GM12874 (cell line): ENCODE measurements at regions not wholly inside any gene's neighbourhood (a gene's known extent, or its start where the extent isn't known, plus 50 kb on each side); places are given as distances from the start of the nearest gene placed in this dataset.

Source experiments
- TF ChIP-seq, protein P1 (sequence below): IDR thresholded peaks from 2 replicates; pipeline ENCODE4 v1.5.1; 2011; ENCODE audit warnings: low read depth, mild to moderate bottlenecking, control low read depth, low read length, moderate library complexity; ENCODE audit not compliant: insufficient read depth

DNA sequence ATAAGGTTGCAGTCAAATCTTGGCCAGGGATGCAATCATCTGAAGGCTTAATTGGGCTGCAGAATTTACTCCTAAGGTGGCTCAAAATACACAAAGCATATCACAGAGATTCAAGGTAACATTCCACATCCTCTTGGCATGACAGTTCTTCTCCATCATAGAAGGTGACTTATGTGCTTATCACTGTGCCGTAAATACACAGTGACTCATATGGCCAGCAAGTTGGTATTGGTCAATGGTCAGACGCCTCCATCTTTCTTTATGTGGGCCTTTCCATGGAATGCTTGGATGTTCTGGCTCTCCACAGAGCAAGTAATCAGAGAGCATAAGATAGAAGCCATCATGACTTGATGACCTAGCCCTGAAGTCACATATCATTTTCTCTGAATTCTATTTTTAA lies 168.8 kb upstream of the ST8SIA2 start:
- TF ChIP-seq, protein P1, sequence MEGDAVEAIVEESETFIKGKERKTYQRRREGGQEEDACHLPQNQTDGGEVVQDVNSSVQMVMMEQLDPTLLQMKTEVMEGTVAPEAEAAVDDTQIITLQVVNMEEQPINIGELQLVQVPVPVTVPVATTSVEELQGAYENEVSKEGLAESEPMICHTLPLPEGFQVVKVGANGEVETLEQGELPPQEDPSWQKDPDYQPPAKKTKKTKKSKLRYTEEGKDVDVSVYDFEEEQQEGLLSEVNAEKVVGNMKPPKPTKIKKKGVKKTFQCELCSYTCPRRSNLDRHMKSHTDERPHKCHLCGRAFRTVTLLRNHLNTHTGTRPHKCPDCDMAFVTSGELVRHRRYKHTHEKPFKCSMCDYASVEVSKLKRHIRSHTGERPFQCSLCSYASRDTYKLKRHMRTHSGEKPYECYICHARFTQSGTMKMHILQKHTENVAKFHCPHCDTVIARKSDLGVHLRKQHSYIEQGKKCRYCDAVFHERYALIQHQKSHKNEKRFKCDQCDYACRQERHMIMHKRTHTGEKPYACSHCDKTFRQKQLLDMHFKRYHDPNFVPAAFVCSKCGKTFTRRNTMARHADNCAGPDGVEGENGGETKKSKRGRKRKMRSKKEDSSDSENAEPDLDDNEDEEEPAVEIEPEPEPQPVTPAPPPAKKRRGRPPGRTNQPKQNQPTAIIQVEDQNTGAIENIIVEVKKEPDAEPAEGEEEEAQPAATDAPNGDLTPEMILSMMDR, result no peak

DNA sequence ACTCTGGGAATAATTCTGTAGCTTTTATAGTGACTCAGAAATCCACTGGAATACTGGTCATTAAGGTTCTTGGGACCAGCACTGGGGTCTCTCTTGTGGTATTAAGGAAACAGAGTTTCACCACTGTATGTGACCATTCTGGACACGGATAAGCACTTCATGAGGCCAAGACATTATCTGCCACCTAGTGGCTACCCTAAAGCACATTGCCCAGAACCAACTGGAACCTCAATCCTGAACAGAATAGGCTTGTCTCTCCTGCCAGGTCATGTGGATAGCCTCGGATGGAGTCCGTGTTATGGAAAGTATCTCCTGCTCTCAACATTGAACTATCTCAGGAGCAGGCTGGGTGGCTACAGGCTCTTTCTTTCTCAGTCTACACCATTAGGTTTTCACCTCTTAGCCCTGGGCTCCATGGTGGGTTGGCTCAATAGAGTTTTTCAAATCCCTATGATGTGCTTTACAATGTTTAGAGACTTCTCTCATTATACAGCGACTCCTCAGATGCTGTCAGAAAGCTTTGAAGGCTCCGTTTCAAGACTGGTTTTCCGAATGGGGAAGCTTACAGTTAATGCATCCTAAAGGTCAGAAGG lies 167.6 kb upstream of the ST8SIA2 start:
- TF ChIP-seq, protein P1, result peak; percentile 53

DNA sequence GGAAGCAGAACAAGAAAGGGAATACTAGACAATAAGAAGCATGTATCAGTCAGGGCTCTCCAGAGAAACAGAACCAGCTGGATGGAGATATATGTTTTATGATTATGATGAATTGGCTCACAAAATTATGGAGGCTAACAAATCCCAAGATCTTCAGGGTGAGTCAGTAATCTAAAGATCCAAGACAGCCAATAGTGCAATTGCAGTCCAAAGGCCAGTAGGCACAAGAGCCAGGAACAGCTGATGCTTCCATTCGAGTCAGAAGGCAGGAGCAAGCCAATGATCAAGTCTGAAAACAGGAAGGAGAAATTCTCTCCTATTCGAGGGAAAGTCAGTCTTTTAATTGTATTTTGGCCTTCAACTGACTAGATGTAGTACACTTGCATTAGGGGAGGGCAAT lies 164.9 kb upstream of the ST8SIA2 start:
- TF ChIP-seq, protein P1, result no peak

DNA sequence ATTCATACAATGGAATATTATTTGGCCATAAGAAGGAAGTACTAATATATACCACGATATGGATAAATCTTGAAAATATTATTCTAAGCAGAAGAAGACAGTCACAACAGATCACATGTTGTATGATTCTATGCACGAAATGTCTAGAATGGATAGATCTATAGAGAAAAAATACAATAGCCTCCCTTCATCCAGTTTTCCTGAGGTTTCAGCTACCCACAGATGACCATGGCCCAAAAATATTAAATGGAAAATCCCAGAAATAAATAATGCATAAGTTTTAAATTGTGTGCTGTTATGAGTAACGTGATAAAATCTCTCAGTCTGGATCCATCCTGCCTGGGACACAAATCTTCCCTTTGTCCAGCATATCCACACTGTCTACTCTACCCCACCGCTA lies 162.2 kb upstream of the ST8SIA2 start:
- TF ChIP-seq, protein P1, result no peak

DNA sequence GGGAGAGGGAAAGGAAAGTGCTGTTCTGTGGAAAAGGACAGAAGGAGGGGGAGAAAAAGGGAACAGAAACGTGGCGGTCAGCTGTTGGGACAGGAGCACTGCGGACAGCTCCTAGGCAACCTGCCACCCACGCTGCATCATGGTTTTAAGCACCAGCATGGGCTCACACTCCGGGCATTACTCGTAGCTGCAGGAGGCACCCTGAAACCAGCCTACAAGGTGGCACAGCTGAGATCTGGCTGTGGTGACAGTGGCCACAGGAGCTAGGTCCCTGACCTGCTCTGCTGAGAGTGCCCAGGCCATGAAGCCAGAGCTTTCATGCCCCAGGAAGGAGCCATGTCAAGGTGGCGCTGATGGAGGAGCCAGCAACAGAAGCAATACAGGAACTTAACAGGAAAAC lies 161.4 kb upstream of the ST8SIA2 start:
- TF ChIP-seq, protein P1, result no peak

DNA sequence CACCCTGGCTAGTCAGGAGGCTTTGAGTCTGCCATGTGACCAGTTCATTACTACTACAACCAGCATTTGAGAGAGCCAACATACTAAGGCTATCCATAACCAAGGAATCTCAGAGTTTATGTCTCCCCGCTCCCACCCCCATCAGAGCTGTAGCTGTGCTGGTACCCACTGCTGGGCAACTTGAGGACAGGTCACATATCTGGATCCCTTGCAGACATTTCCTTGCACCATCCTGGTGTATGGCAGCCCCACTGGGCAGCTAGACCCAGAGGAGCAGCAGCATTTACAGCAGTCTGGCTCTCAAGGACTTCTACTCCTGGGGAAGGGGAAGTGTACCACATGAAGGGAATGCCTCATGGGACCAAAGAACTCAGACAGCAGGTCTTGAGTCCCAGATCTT lies 160.8 kb upstream of the ST8SIA2 start:
- TF ChIP-seq, protein P1, result no peak

DNA sequence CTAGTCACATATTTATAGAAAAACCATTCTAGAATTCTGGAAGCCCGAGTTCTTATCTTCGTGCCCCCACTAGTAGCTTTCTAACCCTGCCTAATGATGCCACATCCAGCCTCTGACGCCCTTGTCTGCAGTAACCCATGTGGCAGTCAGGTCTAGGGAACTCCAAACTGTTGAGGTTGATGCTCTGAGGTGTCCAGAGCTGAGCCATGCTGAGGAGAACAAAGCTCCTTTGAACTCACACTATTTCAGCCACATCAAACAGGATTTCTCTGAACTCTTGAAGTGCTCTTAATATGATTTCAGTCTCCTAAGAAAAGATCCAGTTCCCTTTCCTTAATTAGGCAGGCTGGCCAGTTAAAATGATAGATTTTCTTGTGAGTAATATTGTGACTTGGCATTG lies 150.5 kb upstream of the ST8SIA2 start:
- TF ChIP-seq, protein P1, result no peak

DNA sequence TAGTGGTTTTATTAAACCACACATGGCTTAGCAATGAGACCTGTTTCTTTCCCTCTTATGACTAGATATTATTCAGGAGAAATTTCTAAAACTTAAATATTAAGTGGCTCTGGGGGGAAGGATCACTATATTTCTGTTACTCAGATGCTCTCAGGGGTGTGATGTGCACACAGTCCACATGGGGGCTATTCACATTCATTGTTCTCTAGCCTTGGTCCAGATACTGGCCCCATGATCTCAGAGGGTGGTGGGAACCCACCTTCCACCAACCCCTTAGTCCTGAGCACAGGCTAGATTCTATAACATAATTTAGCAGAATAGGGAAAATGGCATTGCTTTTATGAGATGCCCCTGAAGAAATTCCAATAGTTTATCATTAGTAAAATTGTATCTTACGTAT lies 149.0 kb upstream of the ST8SIA2 start:
- TF ChIP-seq, protein P1, result 0 out of 2 replicates have a peak, but pooled peaks have one; percentile 8
